ENCODE measurements at regions not wholly inside any gene's neighbourhood (a gene's known extent, or its start where the extent isn't known, plus 50 kb on each side); places are given as distances from the start of the nearest gene placed in this dataset.

DNA sequence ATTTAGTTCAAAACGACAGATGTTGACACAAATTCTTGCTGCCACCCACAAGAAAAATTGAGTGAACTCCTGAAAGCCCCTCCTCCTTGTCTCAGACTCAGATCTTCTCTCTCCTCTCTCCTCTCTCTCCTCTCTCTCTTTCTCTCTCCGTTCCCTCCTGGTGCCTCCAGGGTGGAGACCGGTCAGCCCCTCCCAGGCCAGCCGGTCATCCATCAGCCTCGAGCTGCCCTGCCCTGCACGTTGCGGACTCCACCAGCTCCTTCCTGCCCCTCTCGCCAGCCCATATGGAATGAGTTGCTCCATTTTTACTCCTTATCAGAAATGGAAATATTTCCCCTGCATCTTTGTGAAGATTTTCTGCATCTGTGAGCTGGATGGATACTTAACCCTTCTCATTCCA is 103.8 kb downstream of the TBX5 start (continued):
- TF ChIP-seq MXI1 (conservative IDR thresholded peaks at IDR 0.05; ENCODE audit: poor library complexity, severe bottlenecking) (no peak), TAF1 (IDR thresholded peaks at IDR 0.05; ENCODE audit: low read depth) (no peak), RAD21 (conservative IDR thresholded peaks at IDR 0.05) (no peak), SMC3 (conservative IDR thresholded peaks at IDR 0.05; ENCODE audit: poor library complexity) (no peak)

DNA sequence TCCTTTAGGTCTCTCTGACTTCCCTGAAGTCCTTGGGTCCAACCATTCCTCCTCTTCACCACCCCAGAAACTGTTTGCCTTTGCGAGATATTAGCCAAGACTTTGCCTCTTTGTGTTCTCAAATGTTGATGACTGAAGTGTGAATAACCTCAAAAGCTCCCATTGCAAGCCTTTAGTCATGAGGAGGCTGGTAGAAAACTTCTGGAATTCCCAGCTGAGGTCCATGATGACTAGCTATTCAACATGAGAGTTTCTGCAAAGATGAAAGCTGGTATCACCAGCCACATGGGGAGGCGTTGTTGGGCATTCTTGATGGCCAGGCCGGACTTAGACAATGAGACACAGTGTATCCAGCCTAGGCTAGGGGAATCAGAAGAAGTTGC is 111.7 kb downstream of the TBX5 start:
- Histone ChIP-seq H3K36me3 (ENCODE audit: insufficient read depth, low read length) (no peaks in the 10 kb centered on the region), H3K9ac (ENCODE audit: low read length) (no peak overlapping the region), H3K9me3 (ENCODE audit: low read length) (no peaks in the 10 kb centered on the region), H3K27me3 (ENCODE audit: insufficient read depth, low read depth, low read length) (no peaks in the 10 kb centered on the region), H4K20me1 (ENCODE audit: insufficient read depth) (no peaks in the 10 kb centered on the region), H3K4me3 (ENCODE audit: low read length) (no peak overlapping the region), H3K4me2 (ENCODE audit: low read length) (no peak overlapping the region), H3K9me2 (ENCODE audit: insufficient read depth, low read length) (no peaks in the 10 kb centered on the region), H3K79me2 (replicated peaks; ENCODE audit: insufficient read depth, low read length) (no peaks in the 10 kb centered on the region), H3K27ac (ENCODE audit: low read length) (no peak overlapping the region), H3F3A (ENCODE audit: insufficient read depth, low read length, poor library complexity, severe bottlenecking) (no peaks in the 10 kb centered on the region), H2AFZ (ENCODE audit: low read depth, low read length) (no peak overlapping the region)
- TF ChIP-seq TAF1 (IDR thresholded peaks at IDR 0.05; ENCODE audit: low read depth) = no peak
- TF ChIP-seq EZH2 (IDR thresholded peaks at IDR 0.05; ENCODE audit: borderline replicate concordance, insufficient read depth, low read length, poor library complexity, severe bottlenecking) = no peak
- TF ChIP-seq SMC3 (conservative IDR thresholded peaks at IDR 0.05; ENCODE audit: poor library complexity) = no peak
- no peak for TF ChIP-seq POLR2AphosphoS5 (IDR thresholded peaks at IDR 0.05)
- no peak for TF ChIP-seq MXI1 (conservative IDR thresholded peaks at IDR 0.05; ENCODE audit: poor library complexity, severe bottlenecking)
- TF ChIP-seq RAD21 (conservative IDR thresholded peaks at IDR 0.05) = no peak
- TF ChIP-seq EP300 (conservative IDR thresholded peaks at IDR 0.05; ENCODE audit: poor library complexity, severe bottlenecking) = no peak
- TF ChIP-seq, protein P1, sequence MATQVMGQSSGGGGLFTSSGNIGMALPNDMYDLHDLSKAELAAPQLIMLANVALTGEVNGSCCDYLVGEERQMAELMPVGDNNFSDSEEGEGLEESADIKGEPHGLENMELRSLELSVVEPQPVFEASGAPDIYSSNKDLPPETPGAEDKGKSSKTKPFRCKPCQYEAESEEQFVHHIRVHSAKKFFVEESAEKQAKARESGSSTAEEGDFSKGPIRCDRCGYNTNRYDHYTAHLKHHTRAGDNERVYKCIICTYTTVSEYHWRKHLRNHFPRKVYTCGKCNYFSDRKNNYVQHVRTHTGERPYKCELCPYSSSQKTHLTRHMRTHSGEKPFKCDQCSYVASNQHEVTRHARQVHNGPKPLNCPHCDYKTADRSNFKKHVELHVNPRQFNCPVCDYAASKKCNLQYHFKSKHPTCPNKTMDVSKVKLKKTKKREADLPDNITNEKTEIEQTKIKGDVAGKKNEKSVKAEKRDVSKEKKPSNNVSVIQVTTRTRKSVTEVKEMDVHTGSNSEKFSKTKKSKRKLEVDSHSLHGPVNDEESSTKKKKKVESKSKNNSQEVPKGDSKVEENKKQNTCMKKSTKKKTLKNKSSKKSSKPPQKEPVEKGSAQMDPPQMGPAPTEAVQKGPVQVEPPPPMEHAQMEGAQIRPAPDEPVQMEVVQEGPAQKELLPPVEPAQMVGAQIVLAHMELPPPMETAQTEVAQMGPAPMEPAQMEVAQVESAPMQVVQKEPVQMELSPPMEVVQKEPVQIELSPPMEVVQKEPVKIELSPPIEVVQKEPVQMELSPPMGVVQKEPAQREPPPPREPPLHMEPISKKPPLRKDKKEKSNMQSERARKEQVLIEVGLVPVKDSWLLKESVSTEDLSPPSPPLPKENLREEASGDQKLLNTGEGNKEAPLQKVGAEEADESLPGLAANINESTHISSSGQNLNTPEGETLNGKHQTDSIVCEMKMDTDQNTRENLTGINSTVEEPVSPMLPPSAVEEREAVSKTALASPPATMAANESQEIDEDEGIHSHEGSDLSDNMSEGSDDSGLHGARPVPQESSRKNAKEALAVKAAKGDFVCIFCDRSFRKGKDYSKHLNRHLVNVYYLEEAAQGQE (IDR thresholded peaks at IDR 0.05; ENCODE audit: borderline replicate concordance) = no peak
- TF ChIP-seq, protein P2, sequence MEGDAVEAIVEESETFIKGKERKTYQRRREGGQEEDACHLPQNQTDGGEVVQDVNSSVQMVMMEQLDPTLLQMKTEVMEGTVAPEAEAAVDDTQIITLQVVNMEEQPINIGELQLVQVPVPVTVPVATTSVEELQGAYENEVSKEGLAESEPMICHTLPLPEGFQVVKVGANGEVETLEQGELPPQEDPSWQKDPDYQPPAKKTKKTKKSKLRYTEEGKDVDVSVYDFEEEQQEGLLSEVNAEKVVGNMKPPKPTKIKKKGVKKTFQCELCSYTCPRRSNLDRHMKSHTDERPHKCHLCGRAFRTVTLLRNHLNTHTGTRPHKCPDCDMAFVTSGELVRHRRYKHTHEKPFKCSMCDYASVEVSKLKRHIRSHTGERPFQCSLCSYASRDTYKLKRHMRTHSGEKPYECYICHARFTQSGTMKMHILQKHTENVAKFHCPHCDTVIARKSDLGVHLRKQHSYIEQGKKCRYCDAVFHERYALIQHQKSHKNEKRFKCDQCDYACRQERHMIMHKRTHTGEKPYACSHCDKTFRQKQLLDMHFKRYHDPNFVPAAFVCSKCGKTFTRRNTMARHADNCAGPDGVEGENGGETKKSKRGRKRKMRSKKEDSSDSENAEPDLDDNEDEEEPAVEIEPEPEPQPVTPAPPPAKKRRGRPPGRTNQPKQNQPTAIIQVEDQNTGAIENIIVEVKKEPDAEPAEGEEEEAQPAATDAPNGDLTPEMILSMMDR (IDR thresholded peaks at IDR 0.05; ENCODE audit: poor library complexity, severe bottlenecking) = no peak

DNA sequence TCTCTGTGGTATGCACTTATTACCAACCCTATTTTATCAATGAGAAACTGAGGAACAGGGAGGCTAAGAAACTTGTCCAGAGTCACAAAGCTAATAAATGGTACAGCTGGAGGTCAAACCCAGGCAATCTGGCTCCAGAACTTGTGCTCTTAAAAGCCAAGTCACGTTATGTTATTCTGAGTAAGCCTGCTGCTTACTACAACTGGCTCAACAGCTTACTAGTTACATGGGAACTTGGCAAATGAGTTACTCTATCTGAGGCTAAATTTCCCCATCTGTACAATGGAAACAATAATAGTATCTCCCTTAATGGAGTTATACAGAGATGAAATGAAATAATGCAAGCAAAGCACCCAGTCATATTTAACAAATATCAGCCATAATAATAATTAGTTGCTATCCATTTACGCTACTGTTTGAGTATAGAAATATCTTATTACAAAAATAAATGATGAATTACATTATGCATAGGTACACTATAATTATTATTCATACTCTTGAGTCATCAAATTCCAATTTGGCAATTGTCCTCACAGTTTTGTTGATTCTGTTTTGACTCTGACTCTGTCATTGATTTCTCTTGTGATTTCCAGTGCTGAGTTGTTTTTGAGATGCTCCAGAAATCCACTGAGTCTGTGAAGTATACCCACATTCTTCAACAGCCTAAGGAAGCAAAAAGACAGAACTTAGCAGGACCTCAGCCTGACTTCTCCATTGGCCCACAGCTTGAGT is 112.2 kb downstream of the TBX5 start:
- Histone ChIP-seq H3K27me3 (ENCODE audit: insufficient read depth, low read depth, low read length) (no peaks in the 10 kb centered on the region), H2AFZ (ENCODE audit: low read depth, low read length) (no peak overlapping the region), H3K9me2 (ENCODE audit: insufficient read depth, low read length) (no peaks in the 10 kb centered on the region), H3K9ac (ENCODE audit: low read length) (no peak overlapping the region), H3F3A (ENCODE audit: insufficient read depth, low read length, poor library complexity, severe bottlenecking) (no peaks in the 10 kb centered on the region), H3K36me3 (ENCODE audit: insufficient read depth, low read length) (no peaks in the 10 kb centered on the region), H3K27ac (ENCODE audit: low read length) (no peak overlapping the region), H3K9me3 (ENCODE audit: low read length) (no peaks in the 10 kb centered on the region), H3K4me3 (ENCODE audit: low read length) (no peak overlapping the region), H3K4me2 (ENCODE audit: low read length) (no peak overlapping the region), H3K79me2 (replicated peaks; ENCODE audit: insufficient read depth, low read length) (no peaks in the 10 kb centered on the region), H4K20me1 (ENCODE audit: insufficient read depth) (no peaks in the 10 kb centered on the region)
- TF ChIP-seq TAF1 (IDR thresholded peaks at IDR 0.05; ENCODE audit: low read depth) (no peak), POLR2AphosphoS5 (IDR thresholded peaks at IDR 0.05) (no peak), MXI1 (conservative IDR thresholded peaks at IDR 0.05; ENCODE audit: poor library complexity, severe bottlenecking) (no peak), SMC3 (conservative IDR thresholded peaks at IDR 0.05; ENCODE audit: poor library complexity) (no peak), EZH2 (IDR thresholded peaks at IDR 0.05; ENCODE audit: borderline replicate concordance, insufficient read depth, low read length, poor library complexity, severe bottlenecking) (no peak), RAD21 (conservative IDR thresholded peaks at IDR 0.05) (no peak)
- TF ChIP-seq, protein P2 (IDR thresholded peaks at IDR 0.05; ENCODE audit: poor library complexity, severe bottlenecking) = no peak

Data from neural cell (in vitro differentiated cells).